Activated CD4-positive, alpha-beta T cell treated with anti-CD3 and anti-CD28 coated beads, Interleukin-2, amount 50 U/mL, for 48 hours (primary cell): ENCODE measurements at regions not wholly inside any gene's neighbourhood (a gene's known extent, or its start where the extent isn't known, plus 50 kb on each side); places are given as distances from the start of the nearest gene placed in this dataset.
A peak's percentile ranks its signal among the peaks of the same experiment; 100 is the strongest.
"Not testable (repeated sequence)": the region's sequence is repeated elsewhere in the genome, so short reads cannot be mapped to it uniquely, and the experiment has no call there.

ENCODE experiments used
- DNase-seq, 2 experiments: peaks; one replicate each; pipeline ENCODE4 v3.0.0-alpha.2; 2020

DNA sequence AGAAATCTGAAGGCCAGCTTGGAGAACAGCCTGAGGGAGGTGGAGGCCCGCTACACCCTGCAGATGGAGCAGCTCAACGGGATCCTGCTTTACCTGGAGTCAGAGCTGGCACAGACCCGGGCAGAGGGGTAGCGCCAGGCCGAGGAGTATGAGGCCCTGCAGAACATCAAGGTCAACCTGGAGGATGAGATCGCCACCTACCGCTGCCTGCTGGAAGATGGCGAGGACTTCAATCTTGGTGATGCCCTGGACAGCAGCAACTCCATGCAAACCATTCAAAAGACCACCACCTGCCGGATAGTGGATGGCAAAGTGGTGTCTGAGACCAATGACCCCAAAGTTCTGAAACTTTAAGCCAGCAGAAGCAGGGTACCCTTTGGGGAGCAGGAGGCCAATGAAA is 318.4 kb downstream of the ZFHX3 start:
- not testable (repeated sequence) for DNase-seq

DNA sequence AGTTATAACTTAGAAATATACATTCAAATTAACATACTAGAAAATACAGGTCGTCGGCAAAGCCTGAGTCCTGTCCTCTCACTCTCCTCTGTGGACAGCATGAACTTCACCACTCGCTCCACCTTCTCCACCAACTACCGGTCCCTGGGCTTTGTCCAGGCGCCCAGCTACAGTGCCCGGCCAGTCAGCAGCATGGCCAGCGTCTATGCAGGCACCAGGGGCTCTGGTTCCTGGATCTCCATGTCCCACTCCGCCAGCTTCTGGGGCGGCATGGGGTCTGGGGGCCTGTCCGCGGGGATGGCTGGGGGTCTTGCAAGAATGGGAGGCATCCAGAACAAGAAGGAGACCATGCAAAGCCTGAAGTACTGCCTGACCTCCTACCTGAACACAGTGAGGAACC is 319.4 kb downstream of the ZFHX3 start:
- DNase-seq, result no peak

DNA sequence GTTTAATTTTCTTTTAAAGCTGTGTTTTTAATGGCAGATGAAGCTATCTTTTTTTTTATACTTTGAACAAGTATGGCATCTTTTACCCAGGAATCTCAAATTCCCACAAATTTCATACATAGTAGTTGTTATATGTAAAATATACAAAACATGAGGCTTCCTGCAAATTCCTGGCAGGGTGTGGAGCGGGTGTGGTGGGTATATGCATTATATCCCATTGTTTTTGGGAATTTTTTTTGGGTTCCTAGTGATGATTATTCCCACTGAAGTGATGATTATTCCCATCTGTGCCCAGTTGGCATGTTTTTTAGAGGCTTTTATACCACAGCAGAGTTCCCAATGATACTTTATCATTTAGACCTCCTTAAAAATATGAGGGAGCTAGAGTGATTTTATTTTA is 320.4 kb downstream of the ZFHX3 start:
- no peak for DNase-seq

DNA sequence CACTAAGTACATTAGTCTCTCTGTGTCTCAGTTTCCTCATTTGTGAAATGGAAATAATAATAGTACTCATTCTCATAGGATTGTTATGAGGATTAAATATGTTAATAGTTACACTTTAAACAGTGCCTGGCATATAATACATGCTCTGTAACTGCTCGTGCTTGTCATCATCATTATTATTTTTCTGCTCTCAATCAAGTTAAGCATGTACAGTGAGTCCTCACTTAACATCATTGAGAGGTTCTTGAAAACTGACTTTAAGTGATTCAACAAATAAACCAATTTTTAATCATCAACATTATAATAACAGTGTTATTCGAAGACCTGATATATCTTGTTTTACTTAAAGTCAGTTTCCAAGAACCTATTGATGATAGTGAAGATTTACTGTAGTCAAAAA is 322.3 kb downstream of the ZFHX3 start:
- no peak for DNase-seq

DNA sequence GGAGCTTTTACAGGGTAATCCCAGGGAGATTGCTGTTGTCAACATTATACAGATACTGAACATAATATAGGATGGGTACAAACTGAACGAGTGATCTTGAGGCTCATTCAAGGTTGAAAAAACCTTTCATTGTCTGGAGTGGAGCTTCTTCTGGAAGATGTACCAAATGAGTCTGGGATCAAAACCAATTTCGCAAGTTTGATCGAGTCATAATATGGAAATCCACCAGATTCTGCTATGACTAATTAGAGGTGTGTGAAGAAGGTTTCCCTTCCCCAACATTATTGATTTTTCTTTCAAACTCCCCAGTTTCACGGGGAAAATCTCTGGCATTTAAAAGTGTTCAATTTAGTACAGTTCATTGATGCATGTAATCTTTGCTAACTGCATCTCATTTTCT is 324.1 kb downstream of the ZFHX3 start:
- DNase-seq, result no peak

DNA sequence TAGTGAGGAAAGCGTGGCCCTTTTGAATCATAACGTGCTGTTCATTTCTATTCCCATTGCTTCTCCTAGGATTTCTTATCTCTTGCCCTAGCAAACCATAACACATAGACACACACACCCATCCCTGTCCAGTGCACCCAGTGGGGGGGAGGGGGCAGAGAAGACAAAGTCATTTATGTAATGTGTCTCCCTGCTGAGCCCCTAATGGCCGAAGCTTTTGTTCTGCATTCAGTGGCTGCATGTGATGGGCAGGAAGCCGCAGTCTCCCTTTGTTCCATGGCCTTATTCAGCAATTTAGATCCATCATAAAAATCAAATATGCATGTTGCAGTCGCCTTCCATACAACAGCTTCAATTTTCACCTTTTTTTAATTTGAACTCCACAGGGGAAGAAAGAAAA is 325.4 kb downstream of the ZFHX3 start:
- no peak for DNase-seq

DNA sequence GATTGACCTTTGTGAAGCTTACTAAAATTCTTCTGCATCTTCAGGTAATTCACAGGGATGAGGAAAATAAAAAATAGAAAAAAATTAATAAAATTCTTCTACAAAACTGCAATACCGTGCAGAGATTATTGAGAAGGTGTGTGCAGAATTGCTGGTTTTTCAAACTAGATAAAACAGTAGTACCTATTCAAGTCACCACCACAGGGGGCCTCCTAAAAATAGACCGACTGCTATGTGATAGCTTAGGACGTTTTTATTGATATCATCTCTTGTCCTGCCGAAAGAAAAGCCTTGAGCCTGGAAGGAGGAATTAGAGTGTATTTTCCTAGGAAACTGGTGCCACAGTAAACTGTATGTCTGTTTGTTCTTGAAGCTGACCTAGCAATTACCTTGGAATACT is 325.9 kb downstream of the ZFHX3 start:
- DNase-seq, result no peak

DNA sequence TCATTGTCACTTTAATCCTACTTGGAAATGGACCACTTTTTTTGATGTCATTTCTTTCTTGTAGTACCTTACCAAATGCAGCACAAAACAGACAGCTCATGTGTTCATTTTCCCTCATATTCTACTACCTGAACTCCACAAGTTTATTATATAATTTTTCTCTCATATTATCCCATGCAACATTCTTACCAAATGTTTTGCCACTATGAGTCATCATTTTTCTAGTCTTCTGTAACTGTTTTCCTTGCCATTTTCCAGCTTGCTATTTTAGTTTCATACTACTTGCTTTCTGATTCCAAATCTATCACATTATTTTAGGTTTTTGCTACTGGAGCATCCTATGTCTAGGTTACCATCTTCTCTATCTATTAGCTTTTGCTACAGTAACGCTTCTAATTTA is 332.7 kb downstream of the ZFHX3 start:
- no peak for DNase-seq

DNA sequence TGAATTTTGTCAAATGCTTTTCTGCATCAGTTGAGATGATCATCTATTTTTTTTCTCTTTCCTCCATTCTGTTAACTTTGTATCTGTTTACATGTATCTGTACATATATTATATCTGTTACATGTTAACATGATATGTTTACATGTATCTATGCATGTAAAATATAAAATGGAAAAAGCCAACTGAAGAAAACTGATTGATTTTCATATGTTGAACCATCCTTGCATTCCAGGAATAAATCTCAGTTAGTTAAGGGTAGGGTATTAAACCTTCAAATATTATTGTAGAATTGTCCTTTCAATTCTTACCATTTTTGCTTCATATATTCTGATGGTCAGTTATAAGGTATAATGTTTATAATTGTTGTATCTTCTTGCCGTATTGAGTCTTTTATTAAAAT is 336.1 kb downstream of the ZFHX3 start:
- no peak for DNase-seq

DNA sequence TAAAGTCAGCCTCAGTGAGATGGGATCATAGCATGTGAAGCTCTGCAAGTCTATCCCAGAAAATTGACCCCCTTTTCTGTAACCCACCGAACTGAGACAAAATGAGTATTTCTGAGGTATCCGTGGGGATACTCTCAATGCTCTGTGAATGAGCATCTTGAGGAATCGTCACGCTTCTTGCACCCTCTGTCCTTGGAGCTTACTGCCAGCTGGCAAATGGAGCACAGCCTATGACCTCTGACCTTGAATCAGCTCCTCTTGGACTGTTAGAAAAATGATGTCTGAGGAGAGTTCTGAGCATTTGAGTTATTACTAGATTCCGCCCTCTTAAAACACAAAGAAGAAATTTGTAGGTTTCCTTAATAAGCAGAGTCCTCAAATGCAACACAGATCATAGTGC is 342.1 kb downstream of the ZFHX3 start:
- DNase-seq, result no peak

DNA sequence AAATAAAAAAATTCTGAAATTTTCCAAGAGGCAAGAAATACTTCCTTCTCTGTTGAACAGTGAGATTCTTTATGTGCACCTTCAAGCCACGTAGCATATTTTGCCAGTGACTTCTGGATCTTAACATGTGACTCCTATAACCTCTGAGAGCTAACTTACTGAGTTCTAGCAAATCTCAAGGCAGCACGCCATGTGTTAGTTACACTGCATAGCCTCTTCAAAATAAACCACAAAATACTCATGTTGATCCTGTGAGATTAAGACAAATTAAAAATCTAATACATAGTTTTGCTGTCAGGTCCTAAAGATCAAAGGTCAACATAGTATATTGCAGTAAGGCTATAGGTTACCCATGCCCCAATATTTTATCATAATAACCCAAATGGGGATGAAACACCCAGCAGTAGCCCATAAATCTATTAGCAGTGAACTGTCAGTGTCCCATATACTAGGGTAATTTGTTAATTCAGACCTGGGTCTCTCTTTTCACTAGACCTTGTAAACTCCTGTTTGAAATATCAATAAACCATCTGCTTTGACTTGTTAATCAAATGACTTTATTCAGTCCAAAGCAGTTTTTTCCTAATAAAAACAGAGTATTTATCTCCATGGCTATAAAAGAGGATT is 343.1 kb downstream of the ZFHX3 start:
- no peak for DNase-seq

DNA sequence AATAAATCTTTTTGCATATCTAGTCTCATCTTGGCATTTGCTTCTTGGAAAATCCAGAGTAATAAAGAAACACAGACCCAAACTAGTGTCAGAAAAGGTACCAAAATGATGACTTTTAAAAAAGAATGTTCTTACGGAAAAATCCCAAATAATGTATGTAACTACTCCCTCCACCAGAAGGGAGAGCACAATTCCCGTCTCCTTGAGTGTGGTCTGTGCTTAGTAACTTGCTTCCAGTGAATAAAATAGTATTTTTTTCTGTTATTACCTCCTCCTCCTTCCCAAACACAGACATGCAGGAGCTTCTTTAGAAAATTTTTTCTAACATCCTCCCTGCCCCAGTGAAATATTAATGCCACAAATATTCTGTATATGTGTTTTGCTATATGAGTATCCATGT is 358.1 kb downstream of the ZFHX3 start:
- no peak for DNase-seq

DNA sequence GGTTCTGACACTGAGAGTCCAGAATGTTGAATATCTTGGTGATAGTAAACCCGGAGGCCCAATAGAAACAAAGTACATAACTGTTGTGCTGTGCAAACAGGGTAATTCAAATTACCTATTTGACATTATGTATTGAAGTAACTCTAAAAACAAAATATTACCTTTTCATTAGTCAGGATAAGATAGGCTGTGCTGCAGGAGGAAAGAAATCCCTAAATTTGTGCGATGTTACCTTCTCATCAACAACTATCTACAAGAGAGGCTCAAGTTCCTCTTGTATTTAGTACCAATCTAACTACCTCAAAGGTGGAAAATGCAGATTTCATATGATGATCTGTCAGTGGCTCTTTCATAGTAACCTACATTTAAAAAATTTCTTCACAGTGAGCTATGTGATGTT is 367.2 kb downstream of the ZFHX3 start:
- no peak for DNase-seq

DNA sequence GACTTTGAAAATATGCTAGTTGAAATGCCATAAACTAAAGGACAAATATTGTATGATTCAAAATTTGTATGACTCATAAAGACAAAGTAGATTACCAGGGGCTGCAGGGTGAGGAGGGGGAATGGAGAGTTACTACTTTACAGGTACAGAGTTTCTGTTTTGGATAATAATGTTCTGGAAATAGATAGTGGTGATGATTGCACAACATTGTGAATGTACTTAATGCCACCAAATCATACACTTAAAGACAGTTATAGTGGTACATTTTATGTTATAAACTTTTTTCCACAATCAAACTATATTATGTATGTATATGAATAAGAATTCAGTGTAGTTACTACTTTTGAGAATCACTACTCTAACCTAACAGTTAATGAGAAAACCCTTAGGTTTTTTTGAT is 368.1 kb downstream of the ZFHX3 start:
- no peak for DNase-seq

DNA sequence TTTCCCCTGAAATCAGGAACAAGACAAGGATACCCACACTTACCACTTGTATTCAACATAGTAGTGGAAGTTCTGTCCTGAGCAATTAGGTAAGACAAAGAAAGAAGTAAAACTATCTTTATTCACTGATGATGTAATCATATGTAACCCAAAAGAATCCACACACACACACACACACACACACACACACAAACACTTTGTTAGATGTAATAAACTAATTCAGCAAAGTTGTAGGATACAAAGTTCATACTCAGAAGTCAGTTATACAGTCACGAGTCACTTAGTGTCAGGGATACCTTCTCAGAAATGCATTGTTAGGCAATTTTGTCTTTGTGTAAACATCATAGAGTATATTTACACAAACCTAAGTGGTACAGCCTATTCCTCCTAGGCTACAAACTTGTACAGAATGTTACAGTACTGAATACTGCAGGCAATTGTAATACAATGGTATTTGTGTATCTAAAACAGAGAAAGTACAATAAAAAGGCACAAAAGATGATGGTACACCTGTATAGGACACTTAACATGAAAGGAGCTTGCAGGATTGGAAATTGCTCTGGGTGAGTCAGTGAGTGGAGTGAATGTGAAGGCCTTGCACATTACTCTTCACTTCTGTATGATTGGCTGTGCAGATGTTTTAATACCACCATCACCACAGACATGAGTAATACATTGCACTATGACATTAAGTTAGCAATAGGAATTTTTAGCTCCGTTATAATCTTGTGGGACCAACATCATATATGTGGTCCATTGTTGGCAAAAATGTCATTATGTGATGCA is 370.1 kb downstream of the ZFHX3 start:
- no peak for DNase-seq

DNA sequence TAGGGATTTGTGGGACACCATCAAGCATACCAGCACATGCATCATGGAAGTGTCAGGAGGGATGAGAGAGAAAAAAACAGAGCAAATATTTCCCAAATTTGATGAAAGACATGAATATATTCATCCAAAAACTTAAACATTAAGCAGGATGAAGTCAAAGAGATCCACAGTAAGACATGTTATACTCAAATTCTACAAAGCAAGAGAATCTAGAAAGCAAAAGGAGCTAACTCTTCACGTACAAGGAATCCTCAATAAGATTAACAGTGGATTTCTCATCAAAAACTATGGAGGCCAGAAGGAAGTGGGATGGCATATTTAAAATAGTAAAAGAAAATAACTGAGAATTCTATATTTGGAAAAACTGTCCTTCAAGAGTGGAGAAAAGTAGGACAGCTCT is 374.8 kb downstream of the ZFHX3 start:
- no peak for DNase-seq

DNA sequence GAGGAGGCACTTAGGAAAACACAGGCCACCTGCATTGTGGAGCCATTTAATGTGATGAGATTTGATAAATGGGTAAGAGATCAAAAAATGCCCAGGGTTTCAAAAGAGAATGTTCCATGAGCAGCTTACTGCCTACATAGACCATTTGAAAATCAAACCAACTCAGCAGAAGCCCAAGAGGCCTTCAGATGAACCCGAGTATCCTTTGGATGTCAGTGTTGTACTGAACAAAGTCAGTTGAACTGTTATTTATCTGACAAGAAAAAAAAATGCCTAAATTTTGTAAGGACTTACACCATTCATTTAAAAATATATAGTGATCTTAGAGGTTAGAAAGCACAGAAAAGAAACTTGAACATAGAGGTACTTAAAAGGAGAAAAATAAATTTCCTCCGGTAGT is 381.7 kb downstream of the ZFHX3 start:
- DNase-seq, result no peak

DNA sequence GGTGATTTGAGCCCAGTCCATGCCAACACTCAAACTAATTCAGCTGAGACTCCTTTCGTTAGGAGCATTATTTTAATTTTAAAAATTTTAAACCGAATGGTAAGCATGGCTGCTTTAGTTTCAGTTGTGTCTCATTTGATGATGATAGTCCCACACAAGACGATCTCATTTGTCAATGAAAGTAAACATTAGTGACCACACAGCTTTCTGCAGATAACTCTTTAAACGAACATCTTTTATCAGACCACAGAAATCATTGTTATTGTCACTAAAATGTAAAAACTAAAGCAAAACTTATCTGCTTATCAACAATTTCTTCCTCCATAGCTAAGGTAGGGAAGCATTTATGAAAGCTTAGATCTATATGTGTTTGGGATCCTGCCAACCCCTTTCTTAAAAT is 382.2 kb downstream of the ZFHX3 start:
- no peak for DNase-seq

DNA sequence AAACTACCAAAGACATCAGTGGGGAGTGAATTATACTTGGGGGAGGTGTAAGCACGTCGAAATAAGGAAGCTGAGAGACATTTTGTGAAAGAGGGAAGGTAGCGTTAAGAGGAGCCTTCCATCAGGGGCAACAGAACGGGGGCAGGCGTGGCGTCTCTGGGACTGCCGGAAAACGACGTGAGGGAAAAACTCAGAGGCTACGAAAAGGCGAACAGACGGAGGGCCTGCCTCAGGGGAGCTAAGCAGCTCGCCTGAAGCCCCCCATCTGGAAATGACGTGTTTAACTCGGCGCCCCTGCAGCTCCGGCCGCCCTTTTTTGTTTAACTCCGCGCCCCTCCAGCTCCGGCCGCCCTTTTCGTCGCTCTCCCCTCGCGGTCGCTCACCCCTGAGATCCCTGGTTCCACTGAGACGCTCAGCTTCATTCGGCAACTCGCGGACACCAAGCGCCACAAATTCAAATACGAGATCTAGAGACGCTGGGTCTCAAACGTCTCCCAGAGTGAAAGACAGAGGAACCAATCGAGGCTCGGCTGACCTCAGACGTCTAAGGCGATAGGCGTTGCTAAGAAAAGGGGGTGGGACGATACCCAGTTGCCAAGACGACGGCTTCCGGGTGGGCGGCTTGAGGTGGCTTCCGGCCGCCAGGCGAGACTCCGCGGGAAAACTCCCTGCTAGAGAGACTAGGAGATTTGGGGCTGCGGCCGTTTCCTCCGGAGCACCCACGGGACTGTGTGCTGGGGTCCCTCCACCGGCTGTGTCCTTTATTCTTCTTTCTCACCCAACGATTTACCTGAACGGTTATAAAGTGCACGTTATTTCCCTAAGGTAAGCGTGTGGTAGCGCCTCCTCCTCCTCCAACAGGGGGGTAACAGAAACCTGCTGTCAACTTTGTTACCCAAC is 383.2 kb downstream of the ZFHX3 start:
- DNase-seq, result peak; percentile 93 to 96

DNA sequence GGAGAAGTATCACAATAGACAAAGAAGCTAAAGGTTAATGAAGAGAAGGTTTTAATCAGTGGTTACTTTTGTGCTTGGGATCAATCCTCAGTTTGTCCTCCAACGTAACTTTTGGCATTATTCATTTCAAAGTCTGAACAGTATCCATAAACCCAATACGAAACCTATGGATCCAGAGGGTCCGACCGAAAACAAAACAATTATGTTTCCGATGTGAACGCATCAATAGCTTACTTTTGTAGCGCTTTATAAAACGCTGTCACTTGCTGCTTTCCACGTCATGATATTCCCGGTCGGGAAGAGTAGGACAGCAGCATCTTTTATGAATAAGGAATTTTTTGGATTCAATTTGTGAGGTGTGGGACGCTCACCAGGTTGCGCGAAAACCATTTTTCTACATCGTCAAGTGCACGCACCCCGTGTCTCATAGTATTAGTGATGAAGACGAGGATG is 383.8 kb downstream of the ZFHX3 start:
- no peak for DNase-seq

DNA sequence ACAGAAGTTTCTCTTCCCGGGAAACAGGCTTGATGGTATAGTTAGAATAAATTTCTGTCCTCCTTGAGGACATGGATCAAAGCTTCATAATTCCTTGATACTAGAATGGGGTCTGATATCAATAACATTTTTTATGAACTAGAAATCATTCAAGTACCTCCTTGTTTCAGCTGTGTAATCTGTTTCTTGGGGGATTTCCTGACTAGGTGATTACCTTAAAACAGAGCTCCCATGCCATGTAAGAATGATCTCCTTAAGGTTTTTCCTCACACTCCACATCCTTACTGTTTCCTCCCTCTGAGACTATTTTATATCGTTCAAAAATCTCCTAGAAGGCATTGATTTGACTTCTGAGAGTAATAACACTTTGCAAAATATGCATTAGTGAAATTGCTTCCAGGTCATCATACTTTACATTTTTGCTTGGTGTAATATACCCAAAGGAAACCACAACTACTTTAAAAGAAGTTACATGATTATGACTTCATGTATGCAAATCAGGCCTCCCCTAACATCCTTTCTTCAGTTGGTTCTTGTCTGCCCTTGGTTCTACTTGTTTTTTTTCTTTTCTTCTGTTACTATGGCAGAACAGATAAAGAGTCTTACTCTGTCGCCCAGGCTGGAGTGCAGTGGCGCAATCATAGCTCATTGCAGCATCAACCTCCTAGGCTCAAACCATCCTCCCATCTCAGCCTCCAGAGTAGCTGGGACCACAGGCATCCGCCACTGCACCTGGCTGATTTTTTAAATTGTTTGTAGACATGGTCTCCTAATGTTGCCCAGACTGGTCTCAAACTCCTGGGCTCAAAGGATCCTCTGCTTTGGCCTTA is 388.8 kb downstream of the ZFHX3 start:
- DNase-seq, result no peak

DNA sequence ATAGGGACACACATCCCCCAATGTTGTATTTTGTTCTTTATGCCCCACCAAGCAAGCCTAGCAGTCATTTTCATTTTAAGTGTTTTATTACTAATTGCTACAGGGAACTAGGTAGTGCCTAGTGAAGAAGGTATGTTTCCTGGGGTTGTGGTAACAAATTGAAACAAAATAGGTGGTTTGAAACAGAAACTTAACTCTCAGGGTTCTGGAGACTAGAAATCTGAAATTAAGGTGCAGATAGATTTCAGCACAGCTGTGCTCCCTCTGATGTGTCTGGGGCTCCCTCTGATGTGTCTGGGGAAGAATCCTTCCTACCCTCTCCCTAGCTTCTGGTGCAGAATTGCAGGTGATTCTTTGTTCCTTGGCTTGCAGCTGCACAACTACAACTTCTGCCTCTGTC is 390.1 kb downstream of the ZFHX3 start:
- no peak for DNase-seq

DNA sequence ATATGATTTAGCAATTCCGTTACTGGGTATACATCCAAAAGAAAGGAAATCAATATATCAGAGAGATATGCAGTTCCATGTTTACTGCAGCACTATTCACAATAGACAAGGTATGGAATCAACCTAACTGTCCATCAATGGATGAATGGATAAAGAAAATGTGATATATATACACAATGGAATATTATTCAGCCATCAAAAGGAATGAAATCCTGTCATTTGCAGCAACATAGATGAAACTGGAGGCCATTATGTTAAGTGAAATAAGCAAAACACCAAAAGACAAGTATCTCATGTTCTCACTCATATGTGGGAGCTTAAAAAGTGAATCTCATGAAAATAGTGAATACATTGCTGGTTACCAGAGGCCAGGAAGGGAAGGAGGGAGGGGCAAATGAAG is 390.8 kb downstream of the ZFHX3 start:
- DNase-seq, result no peak
